ENCODE measurements at regions not wholly inside any gene's neighbourhood (a gene's known extent, or its start where the extent isn't known, plus 50 kb on each side); places are given as distances from the start of the nearest gene placed in this dataset.

DNA sequence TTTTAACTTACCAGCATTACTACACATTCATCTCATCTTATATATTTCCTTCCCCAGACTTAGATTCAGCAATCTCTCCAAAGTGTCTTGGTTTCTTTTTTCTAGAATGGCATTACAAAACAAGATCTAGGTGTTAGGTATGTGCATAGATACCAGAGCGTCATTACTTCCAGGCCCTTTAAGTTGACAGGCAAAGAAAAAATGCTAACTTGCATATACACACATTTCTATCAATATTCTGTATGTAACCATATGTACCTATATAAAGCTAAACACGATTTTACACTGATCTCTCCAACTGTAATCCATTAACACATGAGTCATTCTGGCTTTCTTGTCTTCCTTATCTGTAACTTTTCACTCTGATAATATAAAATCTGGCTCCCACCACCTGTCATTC is 503.8 kb upstream of the NRXN1 start:
- DNase-seq = no peak

DNA sequence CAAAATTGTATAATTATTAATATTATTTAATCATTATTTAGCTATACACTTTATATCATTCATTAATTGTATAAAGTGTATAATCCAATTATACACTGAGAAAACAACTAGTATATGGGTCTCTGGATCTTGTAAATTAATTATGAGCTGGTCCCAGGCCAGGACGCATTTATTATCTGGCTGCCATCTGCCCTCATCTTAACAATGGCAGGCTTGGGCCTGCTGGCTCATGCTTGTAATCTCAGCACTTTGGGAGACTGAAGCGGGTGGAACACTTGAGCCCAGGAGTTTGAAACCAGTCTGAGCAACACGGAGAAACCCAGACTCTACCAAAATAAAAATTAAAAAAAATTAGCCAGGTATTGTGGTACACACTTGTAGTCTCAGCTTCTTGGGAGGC is 502.2 kb upstream of the NRXN1 start:
- no peak for DNase-seq

DNA sequence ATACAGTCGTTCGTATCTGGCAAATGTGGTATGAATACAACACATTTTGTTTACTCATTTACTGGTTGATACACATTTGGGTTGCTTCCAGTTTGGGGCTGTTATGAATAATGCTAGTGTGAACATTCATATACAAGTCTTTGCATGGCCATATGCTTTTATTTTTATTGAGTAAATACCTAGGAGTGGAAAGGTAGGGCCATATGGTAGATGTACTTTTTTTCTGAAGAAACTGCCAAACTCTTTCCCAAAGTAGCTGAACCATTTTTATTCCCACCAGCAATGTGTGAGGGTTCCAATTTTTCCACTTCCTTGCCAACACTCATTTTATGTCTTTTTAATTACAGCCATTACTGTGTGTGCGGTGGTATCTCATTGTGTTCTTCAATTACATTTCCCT is 496.2 kb upstream of the NRXN1 start:
- no peak for DNase-seq

DNA sequence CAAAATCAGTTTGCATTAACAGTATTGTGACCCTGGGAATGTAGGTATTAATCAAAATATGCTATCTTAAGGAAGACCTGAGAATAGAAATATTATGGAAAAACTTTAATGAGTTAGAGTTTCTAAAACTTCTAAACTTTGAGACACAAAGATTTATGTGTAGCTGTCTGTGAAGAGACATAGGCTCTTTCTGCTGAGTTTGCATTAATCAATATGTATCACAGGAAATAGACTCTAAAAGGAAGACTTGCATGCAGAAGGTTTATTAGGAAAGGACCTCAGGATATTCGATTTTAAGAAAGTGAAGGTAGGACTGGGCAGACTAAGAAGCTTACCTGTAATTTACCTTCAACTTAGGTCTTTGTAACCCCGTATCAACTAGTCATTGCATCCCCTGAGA is 494.8 kb upstream of the NRXN1 start:
- DNase-seq = no peak

DNA sequence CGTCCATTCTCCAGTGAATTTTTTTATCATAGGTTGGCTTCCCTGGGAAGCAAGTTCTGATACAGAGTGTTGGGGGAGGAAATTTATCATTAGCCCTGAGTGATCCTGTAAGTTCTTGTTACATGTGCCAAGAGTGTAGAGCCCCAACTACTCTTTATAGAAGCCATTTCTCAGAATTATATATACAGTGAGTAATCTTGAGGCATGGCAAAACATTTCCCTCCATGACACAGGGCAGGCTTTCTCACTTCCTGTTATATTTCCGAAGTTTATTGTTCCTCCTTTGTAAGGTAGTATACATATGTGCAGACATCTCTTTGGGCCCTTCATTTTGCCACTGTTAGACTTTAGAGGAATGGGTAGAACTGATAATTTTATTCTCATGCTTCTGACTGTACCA is 484.7 kb upstream of the NRXN1 start:
- DNase-seq = no peak

DNA sequence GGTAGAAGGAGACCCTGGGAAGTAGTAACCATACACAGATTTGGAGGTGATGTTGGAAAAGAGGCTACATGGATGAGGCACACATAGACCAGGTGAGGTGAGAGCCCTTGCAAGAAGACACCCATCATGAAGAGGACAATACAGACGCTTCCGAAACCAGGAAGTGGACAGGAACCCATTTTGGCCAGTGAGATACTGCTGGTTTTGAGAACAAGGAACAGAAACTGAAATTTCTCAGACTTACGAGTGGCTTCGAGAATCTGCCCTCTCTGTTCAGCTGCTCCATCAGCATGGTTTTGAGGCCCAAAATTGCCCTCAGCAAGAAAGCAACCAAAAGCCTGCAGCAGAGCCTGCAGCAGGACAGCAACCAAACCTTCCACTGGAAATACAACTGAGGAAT is 479.1 kb upstream of the NRXN1 start:
- DNase-seq = no peak

DNA sequence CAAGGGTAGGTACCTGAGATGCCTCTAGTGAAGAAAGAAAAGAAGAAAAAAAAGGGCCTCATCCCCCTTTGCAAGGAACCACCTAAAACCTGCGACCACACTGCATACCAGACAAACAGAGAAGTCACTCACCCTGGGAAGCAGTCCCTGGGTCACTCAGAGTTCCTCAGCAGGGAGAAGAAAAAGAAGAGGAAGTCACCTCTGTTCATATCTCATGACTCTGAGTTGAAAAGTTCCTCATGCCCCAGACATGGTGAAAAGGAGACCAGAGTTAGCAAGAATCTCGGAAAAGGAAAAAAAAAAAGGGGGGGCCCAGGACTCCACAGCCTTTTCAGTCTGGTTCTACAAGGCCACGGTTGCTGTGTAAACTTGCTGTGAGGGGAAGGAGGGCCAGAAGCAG is 478.4 kb upstream of the NRXN1 start:
- DNase-seq = no peak

DNA sequence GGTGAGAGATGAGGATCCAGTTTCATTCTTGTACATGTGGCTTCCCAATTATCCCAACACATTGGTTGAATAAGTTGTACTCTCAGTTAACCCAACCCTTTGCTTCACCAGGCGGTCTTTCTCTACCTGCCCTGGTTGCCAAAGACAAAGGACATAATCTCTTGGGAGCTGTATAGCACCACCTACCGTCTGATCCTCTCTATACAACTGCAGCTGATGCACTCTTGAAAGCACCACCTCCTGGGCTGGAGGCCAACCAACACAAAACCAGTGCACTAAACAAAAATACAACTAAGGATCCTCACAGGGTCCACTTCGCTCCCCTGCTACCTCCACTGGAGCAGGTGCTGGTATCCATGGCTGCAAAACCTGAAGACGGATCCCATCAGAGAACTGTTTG is 473.6 kb upstream of the NRXN1 start:
- DNase-seq = no peak

DNA sequence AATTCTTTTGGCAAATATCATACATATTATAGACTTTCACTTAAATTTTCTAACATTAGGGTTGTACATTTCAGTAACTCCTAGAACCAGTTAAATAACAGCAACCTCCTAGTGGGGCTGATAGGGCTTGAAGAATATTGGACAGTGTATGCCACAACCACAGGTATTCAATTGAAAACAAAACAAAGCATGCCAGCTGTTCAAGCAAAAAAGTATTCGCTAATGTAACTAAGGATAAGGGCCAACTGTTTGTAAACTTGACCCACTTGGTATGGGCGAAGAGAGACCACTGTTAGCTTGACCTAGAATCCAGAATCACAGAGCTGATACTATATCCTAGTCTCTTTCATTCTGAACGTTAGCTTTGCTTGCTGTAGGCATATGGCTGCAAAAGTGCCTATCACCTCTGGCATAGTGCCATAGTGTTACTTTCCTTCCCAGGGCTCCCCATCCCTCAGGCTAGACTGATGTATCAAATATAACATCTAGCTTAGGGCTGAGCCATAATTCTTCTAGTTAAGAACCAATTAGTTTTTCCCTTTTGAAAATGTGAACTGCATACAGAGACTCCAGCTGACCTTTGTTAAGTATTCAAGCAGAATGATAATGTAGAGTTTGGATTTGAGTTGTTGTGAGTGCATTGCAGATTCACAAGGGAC is 458.8 kb upstream of the NRXN1 start:
- DNase-seq = no peak

DNA sequence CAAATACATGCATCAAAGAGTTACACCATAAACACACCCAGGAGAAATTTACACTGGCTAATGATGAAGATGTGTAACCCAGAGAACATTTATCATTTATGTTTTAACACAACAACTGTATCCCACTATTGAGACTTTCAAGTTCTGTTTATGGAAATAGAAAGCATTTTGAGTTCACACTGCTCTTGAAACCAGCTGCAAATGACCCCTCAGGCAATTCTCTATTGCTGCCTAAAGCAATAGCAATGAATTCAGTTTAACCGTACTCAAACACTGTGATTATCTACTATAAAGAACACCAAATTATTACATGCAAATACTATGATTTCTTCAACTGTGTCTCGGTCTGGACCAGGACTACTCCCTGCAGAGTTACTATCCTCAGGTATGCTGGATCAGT is 452.7 kb upstream of the NRXN1 start:
- no peak for DNase-seq

DNA sequence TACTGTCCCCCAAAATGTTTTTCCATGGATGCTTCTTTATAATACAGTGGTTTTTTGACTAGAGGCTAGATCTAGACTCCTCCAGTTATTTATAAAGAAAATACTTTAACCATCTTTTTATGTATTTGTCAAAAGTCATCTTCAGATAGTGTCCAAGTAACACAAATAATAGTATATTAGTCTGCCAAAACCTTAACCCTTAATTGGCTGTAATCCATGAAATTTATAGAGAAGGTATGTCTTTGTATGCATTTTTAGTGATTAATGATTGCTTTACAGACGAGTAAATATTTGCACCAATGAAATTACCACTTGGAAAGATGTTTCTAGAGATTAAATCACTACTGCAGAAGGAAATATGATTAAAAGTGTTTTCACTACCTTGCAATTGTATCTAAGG is 451.8 kb upstream of the NRXN1 start:
- DNase-seq = no peak

DNA sequence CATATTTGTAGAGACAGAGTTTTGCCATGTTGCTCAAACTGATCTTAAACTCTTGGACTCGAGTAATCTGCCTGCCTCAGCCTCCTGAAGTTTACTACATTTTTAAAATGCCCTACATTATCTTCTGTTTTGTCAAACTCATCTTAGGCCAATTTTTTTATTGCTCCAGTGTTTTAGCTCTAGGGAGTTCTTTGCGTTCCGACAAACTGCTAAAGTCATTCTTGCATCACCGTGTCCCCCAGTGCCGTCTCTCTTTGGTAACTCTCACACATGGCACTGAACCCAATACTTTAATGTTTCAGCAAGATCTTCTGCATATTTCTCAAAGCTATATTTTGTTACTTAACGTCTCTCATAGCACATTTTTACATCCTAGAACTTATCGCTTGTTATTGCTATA is 440.9 kb upstream of the NRXN1 start:
- DNase-seq = no peak

DNA sequence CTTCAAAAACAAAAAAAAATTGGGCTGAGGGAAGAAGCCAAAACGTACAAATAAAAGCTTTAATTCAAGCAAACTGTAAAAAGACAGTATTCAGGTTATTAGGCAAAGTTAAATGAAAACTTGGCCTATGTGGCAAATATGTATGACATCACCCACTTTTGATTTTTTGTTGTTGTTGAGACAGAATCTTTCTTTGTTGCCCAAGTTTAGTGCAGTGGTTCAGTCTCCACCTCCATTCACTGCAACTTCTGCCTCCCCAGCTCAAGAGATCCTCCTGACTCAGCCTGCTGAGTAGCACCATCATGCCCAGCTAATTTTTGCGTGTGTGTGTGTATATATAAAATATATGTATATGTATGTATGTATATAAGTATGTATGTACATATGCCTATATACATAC is 440.4 kb upstream of the NRXN1 start:
- no peak for DNase-seq

DNA sequence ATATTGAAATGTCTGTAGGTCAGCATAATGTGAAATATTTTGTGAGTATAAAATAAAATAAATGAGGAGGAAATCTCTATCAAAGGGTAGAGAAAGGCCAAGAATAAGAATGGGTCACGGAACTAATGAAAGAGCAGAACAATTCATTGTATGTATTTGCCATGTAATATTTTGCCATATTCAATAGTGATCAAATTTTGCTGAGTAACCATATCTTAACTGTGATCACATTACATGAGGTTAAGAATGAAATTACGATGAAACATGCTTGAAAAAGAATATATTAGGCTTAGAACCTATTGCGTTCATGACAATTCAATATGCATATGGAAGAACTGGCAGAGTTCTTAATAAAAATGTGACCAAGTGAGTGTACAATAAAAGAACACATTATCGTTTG is 437.2 kb upstream of the NRXN1 start:
- no peak for DNase-seq

DNA sequence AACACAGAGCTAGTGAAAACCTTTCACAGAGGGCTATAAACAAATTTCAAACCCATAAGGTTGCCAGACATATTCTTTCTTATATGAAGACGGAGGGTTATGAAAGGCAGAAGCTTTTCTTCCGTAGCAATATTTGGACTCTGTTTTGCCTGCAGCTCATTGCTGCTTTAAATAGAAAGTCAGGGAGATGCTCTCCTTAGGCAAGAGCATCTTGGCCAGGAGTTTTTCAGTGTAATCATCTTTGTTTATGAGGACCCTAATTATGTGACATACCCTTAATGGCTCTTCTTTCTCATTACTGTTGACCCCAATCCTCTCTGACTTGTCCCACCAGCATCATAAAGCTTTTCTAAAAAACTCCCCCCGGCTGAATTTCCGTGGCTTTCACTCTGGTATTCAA is 433.4 kb upstream of the NRXN1 start:
- DNase-seq = no peak

DNA sequence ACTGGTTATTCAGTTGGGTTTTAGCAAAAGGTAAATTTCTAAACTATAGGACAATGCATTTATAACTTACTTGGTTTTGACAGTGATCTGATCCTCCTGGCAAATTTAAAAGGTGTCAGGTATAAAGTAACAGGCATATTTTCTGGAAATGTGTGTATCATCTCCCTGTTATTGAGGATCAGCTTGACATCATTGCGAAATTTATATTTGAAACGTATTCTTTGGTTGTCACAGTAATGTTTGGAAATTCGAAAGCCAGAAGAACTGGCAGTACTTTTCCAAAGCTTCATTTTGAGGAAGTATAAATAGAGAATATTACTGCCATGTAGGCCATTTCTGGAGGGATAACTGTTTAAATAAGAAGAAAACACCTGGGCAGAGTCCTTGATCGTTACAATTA is 422.2 kb upstream of the NRXN1 start:
- DNase-seq = no peak

DNA sequence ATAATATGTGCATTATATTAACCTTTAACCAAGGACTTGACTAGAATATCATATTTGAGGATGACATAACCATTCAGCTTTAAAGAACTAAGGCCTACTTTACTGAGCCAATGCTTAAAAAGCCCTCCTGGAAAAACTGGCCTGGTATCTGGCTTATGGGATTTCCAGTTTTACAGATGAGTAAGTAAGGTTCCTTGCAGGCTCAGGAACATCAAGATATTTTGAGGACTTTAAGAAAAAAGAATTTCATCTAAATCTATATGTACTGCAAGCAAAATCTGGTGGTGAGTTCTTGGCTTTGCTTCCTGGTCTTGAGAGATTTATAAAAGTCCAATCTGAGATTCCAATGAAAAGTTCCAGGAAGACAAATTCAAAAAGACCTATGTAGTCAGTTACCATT is 417.0 kb upstream of the NRXN1 start:
- no peak for DNase-seq

DNA sequence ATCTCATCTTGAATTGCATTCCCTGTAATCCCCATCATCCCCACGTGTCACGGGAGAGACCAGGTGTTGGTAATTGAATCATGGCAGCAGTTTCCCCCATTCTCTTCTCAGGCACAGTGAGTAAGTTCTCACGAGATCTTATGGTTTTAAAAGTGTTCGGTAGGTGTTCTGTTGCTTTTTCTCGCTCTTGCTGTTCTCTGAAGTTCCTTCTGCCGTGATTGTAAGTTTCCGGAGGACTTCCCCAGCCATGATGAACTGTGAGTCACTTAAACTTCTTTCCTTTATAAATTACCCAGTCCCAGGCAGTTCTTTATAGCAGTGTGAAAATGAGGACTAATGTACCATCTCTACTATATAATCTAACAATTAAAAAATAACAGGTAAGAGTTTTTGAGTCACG is 409.9 kb upstream of the NRXN1 start:
- DNase-seq = no peak

DNA sequence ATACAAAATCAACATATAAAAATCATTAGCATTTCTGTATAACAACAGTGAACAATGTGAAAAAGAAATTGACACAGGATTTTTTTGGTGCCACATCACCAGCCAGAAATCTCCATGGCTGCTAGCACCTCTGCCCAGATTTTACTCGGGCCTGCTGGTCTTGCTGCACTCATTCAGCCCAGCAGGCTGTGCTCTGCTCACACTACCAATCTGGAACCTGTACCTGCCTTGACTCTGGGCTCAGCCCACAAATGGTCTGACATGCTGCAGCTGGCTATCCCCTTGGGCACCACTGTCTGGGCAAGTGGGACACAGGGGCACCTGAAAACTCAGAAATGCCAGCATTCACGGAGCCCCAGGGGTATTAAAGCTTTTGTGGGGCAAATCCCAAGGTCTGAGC is 392.5 kb upstream of the NRXN1 start:
- DNase-seq = no peak

DNA sequence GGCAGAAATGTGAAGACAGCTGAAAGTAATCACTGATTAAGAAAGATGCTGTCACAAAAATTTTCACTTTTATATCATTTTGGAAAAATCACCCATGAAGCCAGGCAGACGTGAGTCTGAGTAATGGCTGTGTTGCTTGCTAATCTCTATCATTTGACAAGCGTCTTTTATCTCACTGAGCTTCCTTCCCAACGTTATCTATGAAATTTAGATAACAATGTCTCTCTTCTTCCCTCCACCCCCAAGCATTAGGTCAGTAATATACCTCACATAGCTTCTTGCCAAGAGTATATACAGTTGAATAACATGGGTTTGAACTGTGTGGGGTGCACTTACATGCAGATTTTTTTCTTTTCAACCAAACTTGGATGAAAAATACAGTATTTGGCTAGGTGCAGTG is 388.6 kb upstream of the NRXN1 start:
- DNase-seq = no peak

DNA sequence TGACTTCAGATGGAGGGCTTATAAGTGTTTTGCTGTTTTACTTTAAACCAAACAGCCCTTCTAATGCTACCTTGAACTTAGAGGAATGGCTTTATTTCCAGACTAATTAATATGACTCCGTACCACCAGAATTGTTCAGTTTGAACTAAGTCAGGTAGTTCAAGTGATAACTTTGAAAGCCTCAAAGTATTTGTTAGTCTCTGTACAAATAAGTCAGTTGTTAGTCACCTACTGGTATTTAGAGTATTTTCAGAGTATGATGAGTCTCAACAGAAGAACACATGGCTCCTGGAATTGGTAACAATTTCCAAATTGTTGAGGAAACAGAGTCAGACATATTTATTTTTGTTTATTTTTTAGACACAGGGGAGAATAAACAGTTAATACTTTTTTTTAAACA is 381.8 kb upstream of the NRXN1 start:
- DNase-seq = no peak

DNA sequence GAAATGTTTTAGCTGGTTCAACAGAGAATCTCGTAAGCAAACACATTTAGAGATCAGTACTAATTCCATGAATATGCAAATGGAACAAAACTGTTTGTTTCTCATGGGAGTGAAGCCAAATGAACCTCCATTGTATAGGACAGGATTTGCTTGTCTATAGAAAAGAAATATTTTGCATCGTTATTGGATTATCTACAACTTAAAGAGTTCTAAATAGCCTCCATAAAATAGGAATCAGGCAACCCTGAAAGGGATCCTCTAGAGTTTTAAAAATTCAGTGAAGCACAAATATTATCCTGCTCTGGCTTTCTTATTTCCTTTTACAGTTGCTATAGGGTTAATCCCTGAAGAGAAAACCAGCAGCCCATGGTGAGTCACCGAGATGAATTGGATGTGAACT is 378.4 kb upstream of the NRXN1 start:
- DNase-seq = no peak

DNA sequence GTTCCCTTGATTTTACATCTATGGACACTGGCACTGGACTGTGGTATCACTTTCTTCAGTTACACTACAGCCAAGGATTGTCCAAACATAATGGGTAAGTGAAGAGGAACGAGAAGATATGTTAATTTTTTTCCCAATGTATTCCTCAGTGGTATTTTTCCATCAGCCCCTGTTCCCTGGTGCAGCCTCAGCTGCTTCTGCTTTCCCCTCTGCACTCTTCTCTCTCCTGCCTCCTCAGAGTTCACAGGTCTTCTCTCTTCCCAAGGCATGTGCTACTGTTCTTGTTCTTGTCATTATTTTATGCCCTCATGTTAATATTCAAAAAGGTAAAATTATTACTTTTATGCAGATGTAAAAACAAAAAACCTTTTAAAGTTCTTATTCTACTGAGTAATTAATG is 378.0 kb upstream of the NRXN1 start:
- DNase-seq = no peak

DNA sequence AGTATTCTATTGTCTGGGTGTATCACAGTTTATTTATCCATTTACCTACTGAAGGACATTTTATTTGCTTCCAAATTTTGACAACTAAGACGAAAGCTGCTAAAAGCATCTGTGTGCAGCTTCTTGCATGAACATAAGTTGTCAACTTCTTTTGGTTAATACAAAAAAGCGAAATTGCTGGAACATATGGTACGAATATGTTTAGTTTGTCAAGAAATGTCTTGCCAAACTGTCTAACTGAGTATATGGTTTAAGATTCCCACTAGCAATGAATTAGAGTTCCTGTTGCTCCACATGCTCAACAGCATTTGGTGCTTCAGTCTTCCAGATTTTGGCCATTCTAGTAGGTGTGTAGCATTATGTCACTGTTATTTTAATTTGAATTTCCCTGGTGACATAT is 372.3 kb upstream of the NRXN1 start:
- DNase-seq = no peak

DNA sequence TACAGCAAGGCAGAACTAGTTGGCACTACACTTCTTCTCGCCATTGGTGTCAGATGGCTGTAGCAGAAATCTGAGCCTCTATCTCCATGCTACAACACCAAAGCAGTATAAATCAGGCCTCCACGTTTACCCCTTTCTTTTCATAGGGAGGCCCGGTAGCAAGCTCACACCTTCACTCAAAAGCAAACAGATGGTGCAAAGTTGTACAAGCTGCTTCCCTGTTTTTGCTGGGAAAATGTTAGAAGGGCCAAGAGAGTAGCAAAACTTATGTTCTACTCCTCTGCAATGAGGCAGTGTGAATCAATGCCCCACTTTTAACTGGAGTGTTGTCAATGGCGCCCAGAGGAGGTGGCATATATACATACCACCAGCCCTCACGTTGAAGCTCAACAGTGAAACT is 369.6 kb upstream of the NRXN1 start:
- no peak for DNase-seq

DNA sequence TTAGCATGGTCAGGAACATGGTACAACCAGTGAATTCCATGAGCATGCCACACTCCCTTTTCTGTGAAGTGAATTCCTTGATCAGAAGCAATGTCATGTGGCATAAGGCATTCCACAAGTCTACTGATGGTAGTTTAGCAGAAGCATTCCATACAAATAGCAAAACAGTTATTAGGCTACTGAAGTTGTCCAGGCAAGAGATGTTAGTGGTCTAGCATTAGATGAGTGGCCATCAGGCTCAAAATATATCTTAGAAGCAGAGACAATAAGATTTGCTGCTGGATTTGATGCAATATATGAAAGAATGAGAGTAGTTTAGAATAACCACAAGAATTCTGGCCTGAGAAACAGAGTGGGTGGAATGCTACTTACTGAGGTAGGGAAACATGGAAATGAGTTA is 355.3 kb upstream of the NRXN1 start:
- DNase-seq = no peak
